ENCODE measurements at regions not wholly inside any gene's neighbourhood (a gene's known extent, or its start where the extent isn't known, plus 50 kb on each side); places are given as distances from the start of the nearest gene placed in this dataset.

DNA sequence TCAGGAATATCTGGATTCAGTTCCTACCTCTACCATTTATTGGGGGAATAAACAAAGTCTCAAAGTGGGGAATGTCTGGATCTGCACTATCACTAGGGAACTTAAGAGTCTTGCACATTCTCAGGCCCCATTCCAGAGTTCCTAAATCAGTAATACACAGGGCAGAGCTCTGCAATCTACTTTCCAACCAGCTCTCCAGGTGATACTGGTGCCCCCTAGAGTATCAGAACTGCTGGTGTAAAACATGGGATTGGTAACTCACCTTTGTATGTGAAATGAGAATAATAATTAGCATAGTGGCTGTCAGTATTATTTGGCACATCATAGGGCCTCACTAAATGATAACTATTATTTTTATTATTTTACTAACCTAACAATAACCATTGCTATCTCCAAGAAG, 278.8 kb upstream of the IMPG1 start:
- CTCF ChIA-PET: interaction anchor here (1.0 kb wide), 1 partner anchor 416 kb away, joined by 4 read pairs; no protein-coding TSS in a partner anchor
- intact Hi-C loops (cut with micrococcal nuclease; ENCODE audit: unreplicated experiment): no loop called here
- H2AFZ ChIP-seq: no peak overlapping the region

DNA sequence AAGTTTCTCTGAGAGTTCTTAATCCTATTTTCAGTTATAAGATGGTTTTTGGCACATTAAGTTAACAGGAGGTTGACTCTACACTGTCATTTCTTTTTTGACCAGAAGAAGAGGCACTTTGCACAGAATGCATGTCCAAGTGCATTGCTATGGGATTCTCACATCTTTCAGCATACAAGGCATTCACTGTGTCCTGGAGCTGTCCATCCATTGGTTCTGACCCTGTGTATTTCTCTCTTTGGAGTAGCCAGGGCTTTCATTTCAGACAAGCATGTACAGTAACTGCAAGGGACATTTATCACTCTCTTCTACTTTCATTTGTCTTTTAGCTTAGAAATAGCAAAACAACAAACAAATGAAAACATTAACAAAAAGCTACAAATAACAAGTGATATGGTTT, 275.1 kb upstream of the IMPG1 start:
- TF ChIP-seq EZH2 (IDR thresholded peaks at IDR 0.05; ENCODE audit: low read depth): no peak
- TF ChIP-seq, protein P1, sequence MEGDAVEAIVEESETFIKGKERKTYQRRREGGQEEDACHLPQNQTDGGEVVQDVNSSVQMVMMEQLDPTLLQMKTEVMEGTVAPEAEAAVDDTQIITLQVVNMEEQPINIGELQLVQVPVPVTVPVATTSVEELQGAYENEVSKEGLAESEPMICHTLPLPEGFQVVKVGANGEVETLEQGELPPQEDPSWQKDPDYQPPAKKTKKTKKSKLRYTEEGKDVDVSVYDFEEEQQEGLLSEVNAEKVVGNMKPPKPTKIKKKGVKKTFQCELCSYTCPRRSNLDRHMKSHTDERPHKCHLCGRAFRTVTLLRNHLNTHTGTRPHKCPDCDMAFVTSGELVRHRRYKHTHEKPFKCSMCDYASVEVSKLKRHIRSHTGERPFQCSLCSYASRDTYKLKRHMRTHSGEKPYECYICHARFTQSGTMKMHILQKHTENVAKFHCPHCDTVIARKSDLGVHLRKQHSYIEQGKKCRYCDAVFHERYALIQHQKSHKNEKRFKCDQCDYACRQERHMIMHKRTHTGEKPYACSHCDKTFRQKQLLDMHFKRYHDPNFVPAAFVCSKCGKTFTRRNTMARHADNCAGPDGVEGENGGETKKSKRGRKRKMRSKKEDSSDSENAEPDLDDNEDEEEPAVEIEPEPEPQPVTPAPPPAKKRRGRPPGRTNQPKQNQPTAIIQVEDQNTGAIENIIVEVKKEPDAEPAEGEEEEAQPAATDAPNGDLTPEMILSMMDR (conservative IDR thresholded peaks at IDR 0.05): no peak
- no peaks in the 10 kb centered on the region for H3F3A ChIP-seq (ENCODE audit: insufficient read depth, low read depth)
- no peaks in the 10 kb centered on the region for H3K79me2 ChIP-seq (ENCODE audit: low read depth)
- BruUV-seq (replicated peaks): no TSS peak
- no peaks in the 10 kb centered on the region for H3K9me3 ChIP-seq (ENCODE audit: insufficient read depth, low read depth)
- no peaks in the 10 kb centered on the region for H3K36me3 ChIP-seq (ENCODE audit: low read depth)
- H3K27ac ChIP-seq: no peak overlapping the region
- no peak overlapping the region for H3K4me2 ChIP-seq
- no peak for DNase-seq
- ChIA-PET CTCF (no interaction called here), POLR2A (ENCODE audit: unreplicated experiment) (no interaction called here)
- H2AFZ ChIP-seq: no peak overlapping the region
- no peaks in the 10 kb centered on the region for H3K4me1 ChIP-seq (replicated peaks; ENCODE audit: insufficient read depth)
- no peaks in the 10 kb centered on the region for H3K27me3 ChIP-seq (ENCODE audit: insufficient read depth, low read depth)
- H4K20me1 ChIP-seq (ENCODE audit: insufficient read depth): no peaks in the 10 kb centered on the region
- intact Hi-C loops (cut with micrococcal nuclease; ENCODE audit: unreplicated experiment): loop anchor here (10.0 kb wide), 1 partner anchor 413 kb away; no protein-coding TSS in a partner anchor
- no peak overlapping the region for H3K4me3 ChIP-seq
- H3K9me2 ChIP-seq (ENCODE audit: insufficient read depth): no peaks in the 10 kb centered on the region; the same call in 1 of the 2 replicates

More for the DNA sequence above, 278.8 kb upstream of the IMPG1 start:
- no peaks in the 10 kb centered on the region for H3K27me3 ChIP-seq (ENCODE audit: insufficient read depth, low read depth)
- TF ChIP-seq, protein P1 (conservative IDR thresholded peaks at IDR 0.05): peak; percentile 53
- no peak for TF ChIP-seq EZH2 (IDR thresholded peaks at IDR 0.05; ENCODE audit: low read depth)
- H3F3A ChIP-seq (ENCODE audit: insufficient read depth, low read depth): no peaks in the 10 kb centered on the region
- no peak for DNase-seq
- H3K9me2 ChIP-seq (ENCODE audit: insufficient read depth): no peaks in the 10 kb centered on the region
- no peaks in the 10 kb centered on the region for H3K79me2 ChIP-seq (ENCODE audit: low read depth)
- H3K27ac ChIP-seq: no peak overlapping the region
- H3K4me1 ChIP-seq (replicated peaks; ENCODE audit: insufficient read depth): no peaks in the 10 kb centered on the region
- no peaks in the 10 kb centered on the region for H4K20me1 ChIP-seq (ENCODE audit: insufficient read depth)
- POLR2A ChIA-PET (ENCODE audit: unreplicated experiment): no interaction called here
- H3K36me3 ChIP-seq (ENCODE audit: low read depth): no peaks in the 10 kb centered on the region
- no peaks in the 10 kb centered on the region for H3K9me3 ChIP-seq (ENCODE audit: insufficient read depth, low read depth)
- no peak overlapping the region for H3K4me2 ChIP-seq
- BruUV-seq (replicated peaks): no TSS peak
- no peak overlapping the region for H3K4me3 ChIP-seq

DNA sequence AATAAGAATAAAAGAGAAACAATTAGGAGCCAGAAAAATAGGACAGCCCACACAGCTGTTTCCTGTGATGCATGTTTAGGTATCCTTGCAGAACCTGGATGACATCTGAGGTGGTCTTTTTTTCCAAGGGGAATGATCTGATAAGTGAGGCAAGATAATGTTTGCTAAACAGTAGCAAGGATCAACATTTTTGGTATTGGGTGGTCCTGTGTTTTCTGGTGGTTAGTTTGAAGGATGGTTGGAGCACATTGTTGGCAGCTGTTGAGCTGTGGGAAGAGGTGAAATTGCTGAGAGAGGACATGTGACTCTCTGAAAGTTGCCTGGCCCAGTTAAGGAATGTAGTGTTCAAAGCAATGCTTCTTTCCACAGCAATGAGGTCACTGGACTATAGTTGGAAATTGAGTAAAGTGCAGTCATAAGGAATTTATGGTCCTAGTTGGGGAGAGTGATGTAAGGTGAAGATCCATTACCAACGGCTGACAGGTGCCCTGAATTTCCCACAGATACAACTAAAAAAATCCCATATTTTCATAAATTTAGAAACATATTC, 270.2 kb upstream of the IMPG1 start:
- no peak for TF ChIP-seq EZH2 (IDR thresholded peaks at IDR 0.05; ENCODE audit: low read depth)
- TF ChIP-seq, protein P1 (conservative IDR thresholded peaks at IDR 0.05): no peak
- Histone ChIP-seq H3F3A (ENCODE audit: insufficient read depth, low read depth) (no peaks in the 10 kb centered on the region), H2AFZ (no peak overlapping the region), H3K4me3 (no peak overlapping the region), H3K36me3 (ENCODE audit: low read depth) (no peaks in the 10 kb centered on the region), H4K20me1 (ENCODE audit: insufficient read depth) (no peaks in the 10 kb centered on the region), H3K27me3 (ENCODE audit: insufficient read depth, low read depth) (no peaks in the 10 kb centered on the region), H3K9me2 (ENCODE audit: insufficient read depth) (no peaks in the 10 kb centered on the region; the same call in 1 of the 2 replicates), H3K4me1 (replicated peaks; ENCODE audit: insufficient read depth) (no peaks in the 10 kb centered on the region), H3K79me2 (ENCODE audit: low read depth) (no peaks in the 10 kb centered on the region), H3K9me3 (ENCODE audit: insufficient read depth, low read depth) (no peaks in the 10 kb centered on the region), H3K4me2 (no peak overlapping the region), H3K27ac (no peak overlapping the region)
- intact Hi-C loops (cut with micrococcal nuclease; ENCODE audit: unreplicated experiment): loop anchor here (10.0 kb wide), 1 partner anchor 408 kb away; no protein-coding TSS in a partner anchor
- POLR2A ChIA-PET (ENCODE audit: unreplicated experiment): no interaction called here
- no TSS peak for BruUV-seq (replicated peaks)
- DNase-seq: no peak
- CTCF ChIA-PET: no interaction called here
